HEK293T (cell line): ENCODE measurements at regions not wholly inside any gene's neighbourhood (a gene's known extent, or its start where the extent isn't known, plus 50 kb on each side); places are given as distances from the start of the nearest gene placed in this dataset.

ENCODE experiments used
- ARNT ChIP-seq: fragments of 450-650 bp; IDR thresholded peaks from 2 replicates; pipeline ENCODE4 v1.6.1; 2017; ENCODE audit warnings: mild to moderate bottlenecking
- BHLHE40 ChIP-seq: fragments of 450-650 bp; IDR thresholded peaks from 2 replicates; pipeline ENCODE4 v1.6.1; 2016; ENCODE audit warnings: mild to moderate bottlenecking, moderate library complexity, borderline replicate concordance
- CTBP1 ChIP-seq: fragments of 450-650 bp; IDR thresholded peaks from 2 replicates; pipeline ENCODE4 v1.6.1; 2016; ENCODE audit warnings: borderline replicate concordance
- ELF4 ChIP-seq: fragments of 450-650 bp; IDR thresholded peaks from 2 replicates; pipeline ENCODE4 v1.6.1; 2017; ENCODE audit warnings: antibody characterized with exemption
- FOXM1 ChIP-seq: fragments of 450-650 bp; IDR thresholded peaks from 2 replicates; pipeline ENCODE4 v1.6.1; 2017; ENCODE audit warnings: mild to moderate bottlenecking, borderline replicate concordance
- NFRKB ChIP-seq: fragments of 450-650 bp; IDR thresholded peaks from 2 replicates; pipeline ENCODE4 v1.6.1; 2016; ENCODE audit warnings: mild to moderate bottlenecking, moderate library complexity
- SP1 ChIP-seq: fragments of 450-650 bp; IDR thresholded peaks from 2 replicates; pipeline ENCODE4 v1.6.1; 2017
- ZNF384 ChIP-seq: fragments of 450-650 bp; IDR thresholded peaks from 2 replicates; pipeline ENCODE4 v1.6.1; 2016
- TF ChIP-seq, protein P1 (sequence below): fragments of 450-650 bp; IDR thresholded peaks from 2 replicates; pipeline ENCODE4 v1.6.1; 2016

DNA sequence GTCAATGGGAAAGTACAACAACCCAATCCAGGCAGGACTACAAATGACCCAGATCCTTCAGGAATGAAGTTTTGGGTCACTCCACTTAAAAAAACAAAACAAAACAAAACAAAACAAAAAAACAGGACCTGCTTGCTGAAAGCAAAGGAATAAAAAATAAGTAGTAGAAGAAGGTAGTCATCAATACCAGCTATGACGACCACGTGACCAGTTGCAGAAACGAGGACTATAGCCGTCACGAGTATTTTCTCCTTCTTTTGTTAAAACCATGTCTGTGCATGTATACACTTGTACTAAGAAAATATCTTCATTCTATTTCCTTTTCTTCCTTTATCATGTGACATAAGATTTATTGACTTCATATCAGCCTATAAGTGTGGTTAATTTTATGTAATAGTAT lies 308.4 kb upstream of the DEFB112 start:
- TF ChIP-seq, protein P1, sequence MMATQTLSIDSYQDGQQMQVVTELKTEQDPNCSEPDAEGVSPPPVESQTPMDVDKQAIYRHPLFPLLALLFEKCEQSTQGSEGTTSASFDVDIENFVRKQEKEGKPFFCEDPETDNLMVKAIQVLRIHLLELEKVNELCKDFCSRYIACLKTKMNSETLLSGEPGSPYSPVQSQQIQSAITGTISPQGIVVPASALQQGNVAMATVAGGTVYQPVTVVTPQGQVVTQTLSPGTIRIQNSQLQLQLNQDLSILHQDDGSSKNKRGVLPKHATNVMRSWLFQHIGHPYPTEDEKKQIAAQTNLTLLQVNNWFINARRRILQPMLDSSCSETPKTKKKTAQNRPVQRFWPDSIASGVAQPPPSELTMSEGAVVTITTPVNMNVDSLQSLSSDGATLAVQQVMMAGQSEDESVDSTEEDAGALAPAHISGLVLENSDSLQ: no peak
- TF ChIP-seq ZNF384 (no peak), NFRKB (no peak), SP1 (no peak), FOXM1 (no peak), ELF4 (no peak), BHLHE40 (no peak), ARNT (no peak), CTBP1 (no peak)
